GM12878 (cell line): ENCODE measurements at regions not wholly inside any gene's neighbourhood (a gene's known extent, or its start where the extent isn't known, plus 50 kb on each side); places are given as distances from the start of the nearest gene placed in this dataset.

Experiments used
- ATAC-seq: fragments of 200-7000 bp; cut with Tn5 transposase; 3 replicates; pipeline ENCODE4 v1.9.1; 2020; ENCODE audit warnings: mild to moderate bottlenecking, moderate library complexity
- BruUV-seq: library from RNA; stranded (reverse); fragments of 400-500 nt; replicated peaks from 2 replicates; lab custom pipeline; 2021; lab: Mats Ljungman, UMichigan
- CTCF ChIA-PET: fragments of 300-600 bp; sonication (Branson Sonifier 250); formaldehyde crosslinking; extraction: SDS; loops from one replicate; lab custom pipeline; 2021; ENCODE audit warnings: inconsistent platforms; lab: Yijun Ruan, JAX
- POLR2A ChIA-PET: fragments of 350-600 bp; formaldehyde crosslinking; extraction: SDS; loops from one replicate; lab custom pipeline; 2021; ENCODE audit warnings: inconsistent platforms; lab: Charles Lee
- RAD21 ChIA-PET: fragments of 300-600 bp; sonication (Branson Sonifier 250); formaldehyde crosslinking; loops from one replicate; lab custom pipeline; 2023; ENCODE audit warnings: antibody characterized with exemption; ENCODE audit not compliant: unreplicated experiment; lab: Charles Lee
- SMC1A ChIA-PET: fragments of 300-600 bp; sonication (Branson Sonifier 250); formaldehyde crosslinking; loops from one replicate; lab custom pipeline; 2023; ENCODE audit not compliant: unreplicated experiment, uncharacterized antibody; lab: Charles Lee
- DNase-seq: peaks from one replicate; pipeline ENCODE4 v3.0.0-alpha.2; 2011; ENCODE audit warnings: low read depth, low spot score
- FAIRE-seq: peaks from 3 replicates; lab custom pipeline; 2011; peaks lifted over from hg19 to GRCh38; lab: Jason Lieb, UNC
- H2AFZ ChIP-seq: 2 replicates; pipeline ENCODE4 v1.6.0; 2011; ENCODE audit warnings: low read depth, low read length, control low read depth; ENCODE audit not compliant: control insufficient read depth
- H3K27ac ChIP-seq: 2 replicates; pipeline ENCODE4 v1.5.1; 2011; ENCODE audit warnings: control low read depth; ENCODE audit not compliant: control insufficient read depth, insufficient read depth
- H3K27me3 ChIP-seq, 2 experiments: replicated peaks in 1 of 2; 2 replicates each; pipeline versions ENCODE4 v1.6.0 to v1.6.1; 2011; ENCODE audit warnings: low read length in 1 of 2; ENCODE audit not compliant: control insufficient read depth in 2 of 2, insufficient read depth in 2 of 2
- H3K36me3 ChIP-seq, 2 experiments: 2 replicates each; pipeline ENCODE4 v1.5.1; 2011; ENCODE audit warnings: low read length in 1 of 2; ENCODE audit not compliant: control insufficient read depth in 2 of 2, insufficient read depth in 2 of 2
- H3K4me1 ChIP-seq: 2 replicates; pipeline ENCODE4 v1.6.1; 2011; ENCODE audit warnings: mild to moderate bottlenecking, low read length, moderate library complexity, mixed read lengths; ENCODE audit not compliant: control insufficient read depth, insufficient read depth
- H3K4me2 ChIP-seq: 2 replicates; pipeline ENCODE4 v1.6.0; 2011; ENCODE audit warnings: control low read depth; ENCODE audit not compliant: control insufficient read depth, insufficient read depth
- H3K4me3 ChIP-seq: fragments of 200-600 bp; sonication (generic); 2 replicates; pipeline ENCODE4 v1.5.1; 2016
- H3K79me2 ChIP-seq: 2 replicates; pipeline ENCODE4 v1.6.0; 2011; ENCODE audit warnings: low read length; ENCODE audit not compliant: control insufficient read depth, insufficient read depth
- H3K9ac ChIP-seq: 2 replicates; pipeline ENCODE4 v1.8.0; 2011; ENCODE audit warnings: low read length, control low read depth, mixed read lengths; ENCODE audit not compliant: control insufficient read depth, insufficient read depth
- H3K9me3 ChIP-seq: replicated peaks from 3 replicates; pipeline ENCODE4 v1.5.1; 2011; ENCODE audit warnings: mild to moderate bottlenecking, low read length; ENCODE audit not compliant: control insufficient read depth, insufficient read depth
- H4K20me1 ChIP-seq: 2 replicates; pipeline ENCODE4 v1.6.0; 2011; ENCODE audit not compliant: control insufficient read depth, insufficient read depth
- BCL11A ChIP-seq: IDR thresholded peaks from 2 replicates; pipeline ENCODE4 v1.6.1; 2011; ENCODE audit warnings: low read depth, low read length
- BHLHE40 ChIP-seq, 2 experiments: fragments of 450-650 bp in 1 of 2; IDR thresholded peaks; 2 replicates each; pipeline ENCODE4 v1.6.1; 2011 to 2017; ENCODE audit warnings: low read depth in 2 of 2, borderline replicate concordance in 1 of 2, improper control_type of control experiment in 1 of 2, low read length in 1 of 2, mild to moderate bottlenecking in 1 of 2
- BRCA1 ChIP-seq: IDR thresholded peaks from 2 replicates; pipeline ENCODE4 v1.6.1; 2011; ENCODE audit warnings: low read depth, low read length, improper control_type of control experiment
- CREB1 ChIP-seq: IDR thresholded peaks from 2 replicates; pipeline ENCODE4 v1.6.1; 2012; ENCODE audit warnings: low read depth, mild to moderate bottlenecking, inconsistent platforms
- E4F1 ChIP-seq: fragments of 450-650 bp; IDR thresholded peaks from 2 replicates; pipeline ENCODE4 v1.6.1; 2018; ENCODE audit warnings: borderline replicate concordance, mild to moderate bottlenecking; ENCODE audit not compliant: partially characterized antibody
- ESRRA ChIP-seq: IDR thresholded peaks from 2 replicates; pipeline ENCODE4 v1.6.1; 2012; ENCODE audit warnings: mild to moderate bottlenecking, low read length, improper control_type of control experiment
- ETV6 ChIP-seq, 2 experiments: fragments of 450-650 bp in 1 of 2; IDR thresholded peaks in 1 of 2; conservative IDR thresholded peaks in 1 of 2; 2 replicates each; pipeline ENCODE4 v1.6.1; 2014; ENCODE audit warnings: antibody characterized with exemption in 1 of 2, borderline replicate concordance in 1 of 2, low read depth in 1 of 2, mild to moderate bottlenecking in 1 of 2, moderate library complexity in 1 of 2
- GABPA ChIP-seq: IDR thresholded peaks from 2 replicates; pipeline ENCODE4 v1.6.1; 2014; ENCODE audit warnings: antibody characterized with exemption, low read depth, mild to moderate bottlenecking, inconsistent platforms
- JUND ChIP-seq: IDR thresholded peaks from 2 replicates; pipeline ENCODE4 v1.6.1; 2012; ENCODE audit warnings: low read depth, mild to moderate bottlenecking, low read length, improper control_type of control experiment, moderate library complexity
- SMC3 ChIP-seq: IDR thresholded peaks from 2 replicates; pipeline ENCODE4 v1.6.1; 2011; ENCODE audit warnings: low read length, improper control_type of control experiment, borderline replicate concordance
- STAT1 ChIP-seq: fragments of 450-650 bp; conservative IDR thresholded peaks from 2 replicates; pipeline ENCODE4 v1.6.1; 2014; ENCODE audit warnings: antibody characterized with exemption, mild to moderate bottlenecking
- TAF1 ChIP-seq: IDR thresholded peaks from 2 replicates; pipeline ENCODE4 v1.6.1; 2011; ENCODE audit warnings: mild to moderate bottlenecking, low read depth, low read length, borderline replicate concordance
- ZSCAN29 ChIP-seq: fragments of 450-650 bp; IDR thresholded peaks from 2 replicates; pipeline ENCODE4 v1.6.1; 2017; ENCODE audit warnings: mild to moderate bottlenecking, moderate library complexity
- WGBS: methylation state at CpG from one replicate; pipeline ENCODE4 v1.1.6; 2016; ENCODE audit warnings: low lambda C conversion rate; ENCODE audit not compliant: insufficient replicate concordance, insufficient coverage; ENCODE audit errors: missing lambda C conversion rate; 5-methylcytosine and 5-hydroxymethylcytosine counted together
- in situ Hi-C: fragments of 300-500 bp; cut with MboI; formaldehyde crosslinking; loops from 9 replicates; pipeline ENCODE4 v1.14.3; 2018; ENCODE audit warnings: mixed read lengths
- intact Hi-C: fragments of 100-400 bp; cut with micrococcal nuclease; formaldehyde crosslinking; loops from one replicate; pipeline ENCODE4 v1.14.2; 2022; ENCODE audit not compliant: unreplicated experiment
- TF ChIP-seq, protein P1 (sequence below): IDR thresholded peaks from 2 replicates; pipeline ENCODE4 v1.6.1; 2011; ENCODE audit warnings: borderline replicate concordance, low read depth, mild to moderate bottlenecking, moderate library complexity, low read length; ENCODE audit not compliant: insufficient read depth, poor library complexity, severe bottlenecking
- TF ChIP-seq, protein P2 (sequence below): fragments of 150-350 bp; IDR thresholded peaks from 2 replicates; pipeline ENCODE4 v1.6.1; 2016; ENCODE audit warnings: low read depth, low read length
- TF ChIP-seq, protein P3 (sequence below): IDR thresholded peaks from 2 replicates; pipeline ENCODE4 v1.6.1; 2011; ENCODE audit warnings: low read depth, low read length, improper control_type of control experiment, borderline replicate concordance

GRCh38 chr6:119890470-119890869 lies 540.9 kb upstream of the MAN1A1 start:
- no peak for FAIRE-seq
- ChIA-PET SMC1A (no interaction called here), CTCF (no interaction called here), RAD21 (no interaction called here)
- 0% methylated on average over 1 of the region's 1 CpG for WGBS
- Histone ChIP-seq H3K4me2 (no peak overlapping the region), H3K36me3 (no peaks in the 10 kb centered on the region), H4K20me1 (no peaks in the 10 kb centered on the region), H3K4me1 (no peaks in the 10 kb centered on the region), H3K79me2 (no peaks in the 10 kb centered on the region), H3K27ac (no peak overlapping the region), H3K4me3 (no peak overlapping the region), H3K9me3 (no peaks in the 10 kb centered on the region), H3K9ac (no peak overlapping the region), H3K27me3 (no peaks in the 10 kb centered on the region)
- no peak for DNase-seq
- intact Hi-C loops, result no loop called here
- TF ChIP-seq ESRRA, result no peak
- TF ChIP-seq ZSCAN29, result no peak
- no peak for TF ChIP-seq BHLHE40 (IDR thresholded peaks at IDR 0.05; ENCODE audit: borderline replicate concordance in 1 of 2, low read depth in 2 of 2, low read length in 1 of 2)
- TF ChIP-seq BCL11A, result no peak
- no peak for TF ChIP-seq BRCA1
- no peak for TF ChIP-seq JUND
- TF ChIP-seq, protein P1, sequence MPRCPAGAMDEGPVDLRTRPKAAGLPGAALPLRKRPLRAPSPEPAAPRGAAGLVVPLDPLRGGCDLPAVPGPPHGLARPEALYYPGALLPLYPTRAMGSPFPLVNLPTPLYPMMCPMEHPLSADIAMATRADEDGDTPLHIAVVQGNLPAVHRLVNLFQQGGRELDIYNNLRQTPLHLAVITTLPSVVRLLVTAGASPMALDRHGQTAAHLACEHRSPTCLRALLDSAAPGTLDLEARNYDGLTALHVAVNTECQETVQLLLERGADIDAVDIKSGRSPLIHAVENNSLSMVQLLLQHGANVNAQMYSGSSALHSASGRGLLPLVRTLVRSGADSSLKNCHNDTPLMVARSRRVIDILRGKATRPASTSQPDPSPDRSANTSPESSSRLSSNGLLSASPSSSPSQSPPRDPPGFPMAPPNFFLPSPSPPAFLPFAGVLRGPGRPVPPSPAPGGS, result no peak
- TF ChIP-seq CREB1, result no peak
- TF ChIP-seq STAT1, result no peak
- TF ChIP-seq, protein P2, sequence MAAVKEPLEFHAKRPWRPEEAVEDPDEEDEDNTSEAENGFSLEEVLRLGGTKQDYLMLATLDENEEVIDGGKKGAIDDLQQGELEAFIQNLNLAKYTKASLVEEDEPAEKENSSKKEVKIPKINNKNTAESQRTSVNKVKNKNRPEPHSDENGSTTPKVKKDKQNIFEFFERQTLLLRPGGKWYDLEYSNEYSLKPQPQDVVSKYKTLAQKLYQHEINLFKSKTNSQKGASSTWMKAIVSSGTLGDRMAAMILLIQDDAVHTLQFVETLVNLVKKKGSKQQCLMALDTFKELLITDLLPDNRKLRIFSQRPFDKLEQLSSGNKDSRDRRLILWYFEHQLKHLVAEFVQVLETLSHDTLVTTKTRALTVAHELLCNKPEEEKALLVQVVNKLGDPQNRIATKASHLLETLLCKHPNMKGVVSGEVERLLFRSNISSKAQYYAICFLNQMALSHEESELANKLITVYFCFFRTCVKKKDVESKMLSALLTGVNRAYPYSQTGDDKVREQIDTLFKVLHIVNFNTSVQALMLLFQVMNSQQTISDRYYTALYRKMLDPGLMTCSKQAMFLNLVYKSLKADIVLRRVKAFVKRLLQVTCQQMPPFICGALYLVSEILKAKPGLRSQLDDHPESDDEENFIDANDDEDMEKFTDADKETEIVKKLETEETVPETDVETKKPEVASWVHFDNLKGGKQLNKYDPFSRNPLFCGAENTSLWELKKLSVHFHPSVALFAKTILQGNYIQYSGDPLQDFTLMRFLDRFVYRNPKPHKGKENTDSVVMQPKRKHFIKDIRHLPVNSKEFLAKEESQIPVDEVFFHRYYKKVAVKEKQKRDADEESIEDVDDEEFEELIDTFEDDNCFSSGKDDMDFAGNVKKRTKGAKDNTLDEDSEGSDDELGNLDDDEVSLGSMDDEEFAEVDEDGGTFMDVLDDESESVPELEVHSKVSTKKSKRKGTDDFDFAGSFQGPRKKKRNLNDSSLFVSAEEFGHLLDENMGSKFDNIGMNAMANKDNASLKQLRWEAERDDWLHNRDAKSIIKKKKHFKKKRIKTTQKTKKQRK, result no peak
- TF ChIP-seq SMC3, result no peak
- no peak for TF ChIP-seq E4F1
- no peak for TF ChIP-seq GABPA
- TF ChIP-seq TAF1, result no peak
- TF ChIP-seq, protein P3, sequence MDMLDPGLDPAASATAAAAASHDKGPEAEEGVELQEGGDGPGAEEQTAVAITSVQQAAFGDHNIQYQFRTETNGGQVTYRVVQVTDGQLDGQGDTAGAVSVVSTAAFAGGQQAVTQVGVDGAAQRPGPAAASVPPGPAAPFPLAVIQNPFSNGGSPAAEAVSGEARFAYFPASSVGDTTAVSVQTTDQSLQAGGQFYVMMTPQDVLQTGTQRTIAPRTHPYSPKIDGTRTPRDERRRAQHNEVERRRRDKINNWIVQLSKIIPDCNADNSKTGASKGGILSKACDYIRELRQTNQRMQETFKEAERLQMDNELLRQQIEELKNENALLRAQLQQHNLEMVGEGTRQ, result no peak
- no peak for TF ChIP-seq ETV6 (conservative IDR thresholded peaks at IDR 0.05 in 1 of 2, IDR thresholded peaks at IDR 0.05 in 1 of 2; ENCODE audit: borderline replicate concordance in 1 of 2, low read depth in 1 of 2)
- TF ChIP-seq, all 136 proteins: peak for 0
- ATAC-seq, result peak; percentile 20; the same call in 1 of the 3 replicates
- no peak overlapping the region for H2AFZ ChIP-seq
- no TSS peak for BruUV-seq
- POLR2A ChIA-PET, result no interaction called here
- in situ Hi-C loops, result no loop called here
